H9 (cell line): ENCODE measurements at regions not wholly inside any gene's neighbourhood (a gene's known extent, or its start where the extent isn't known, plus 50 kb on each side); places are given as distances from the start of the nearest gene placed in this dataset.

ENCODE experiments used
- DNase-seq: peaks from one replicate; pipeline ENCODE4 v3.0.0-alpha.2; 2017
- H2AFZ ChIP-seq: one replicate; pipeline ENCODE4 v1.6.1; 2013; ENCODE audit warnings: mild to moderate bottlenecking, low read length, control low read depth, moderate library complexity
- H2AK5ac ChIP-seq: 2 replicates; pipeline ENCODE4 v1.6.1; 2013; ENCODE audit warnings: low read length, control low read depth, mixed read lengths; ENCODE audit not compliant: insufficient read length
- H2BK120ac ChIP-seq: one replicate; pipeline ENCODE4 v1.6.1; 2013; ENCODE audit warnings: low read depth, mild to moderate bottlenecking, low read length, control low read depth, inconsistent platforms; ENCODE audit not compliant: poor library complexity, severe bottlenecking
- H2BK12ac ChIP-seq: 2 replicates; pipeline ENCODE4 v1.6.1; 2013; ENCODE audit warnings: low read length, control low read depth, mixed read lengths, low read depth; ENCODE audit not compliant: insufficient read length
- H2BK15ac ChIP-seq: 2 replicates; pipeline ENCODE4 v1.6.1; 2013; ENCODE audit warnings: low read depth, low read length, control low read depth
- H2BK20ac ChIP-seq: one replicate; pipeline ENCODE4 v1.6.1; 2013; ENCODE audit warnings: low read depth, mild to moderate bottlenecking, low read length, control low read depth, inconsistent platforms; ENCODE audit not compliant: poor library complexity, severe bottlenecking
- H2BK5ac ChIP-seq: 2 replicates; pipeline ENCODE4 v1.6.1; 2013; ENCODE audit warnings: low read length, control low read depth, mixed read lengths; ENCODE audit not compliant: insufficient read length
- H3K14ac ChIP-seq: 2 replicates; pipeline ENCODE4 v1.6.1; 2013; ENCODE audit warnings: low read length, control low read depth; ENCODE audit not compliant: insufficient read depth
- H3K18ac ChIP-seq: 2 replicates; pipeline ENCODE4 v1.6.1; 2013; ENCODE audit warnings: low read depth, mild to moderate bottlenecking, mixed read lengths, low read length, control low read depth; ENCODE audit not compliant: insufficient read length
- H3K23ac ChIP-seq: 2 replicates; pipeline ENCODE4 v1.6.1; 2013; ENCODE audit warnings: low read length, control low read depth, mixed read lengths, low read depth; ENCODE audit not compliant: insufficient read length
- H3K23me2 ChIP-seq: 2 replicates; pipeline ENCODE4 v1.6.1; 2013; ENCODE audit warnings: low read depth, mild to moderate bottlenecking, mixed read lengths, low read length, control low read depth; ENCODE audit not compliant: insufficient read length, poor library complexity, severe bottlenecking
- H3K27ac ChIP-seq: 2 replicates; pipeline ENCODE4 v1.5.1; 2013; ENCODE audit warnings: low read length, control low read depth, mixed read lengths, low read depth; ENCODE audit not compliant: insufficient read length
- H3K27me3 ChIP-seq: 2 replicates; pipeline ENCODE4 v1.6.1; 2013; ENCODE audit warnings: low read length, control low read depth, inconsistent platforms; ENCODE audit not compliant: insufficient read depth
- H3K4ac ChIP-seq: 2 replicates; pipeline ENCODE4 v1.6.1; 2013; ENCODE audit warnings: low read depth, mild to moderate bottlenecking, control low read depth, inconsistent platforms, low read length, moderate library complexity
- H3K4me1 ChIP-seq: 2 replicates; pipeline ENCODE4 v1.6.1; 2013; ENCODE audit warnings: low read length, control low read depth, inconsistent platforms; ENCODE audit not compliant: insufficient read depth
- H3K4me2 ChIP-seq: 2 replicates; pipeline ENCODE4 v1.6.1; 2013; ENCODE audit warnings: low read length, control low read depth, mixed read lengths; ENCODE audit not compliant: insufficient read length, insufficient read depth
- H3K56ac ChIP-seq: 2 replicates; pipeline ENCODE4 v1.6.1; 2013; ENCODE audit warnings: low read depth, mild to moderate bottlenecking, mixed read lengths, low read length, control low read depth; ENCODE audit not compliant: insufficient read length
- H3K79me1 ChIP-seq: 2 replicates; pipeline ENCODE4 v1.6.1; 2013; ENCODE audit warnings: low read depth, mild to moderate bottlenecking, moderate library complexity, low read length, control low read depth, inconsistent platforms; ENCODE audit not compliant: insufficient read depth, poor library complexity, severe bottlenecking
- H3K79me2 ChIP-seq: 2 replicates; pipeline ENCODE4 v1.6.1; 2013; ENCODE audit warnings: low read length, control low read depth, inconsistent platforms; ENCODE audit not compliant: insufficient read depth
- H3K9ac ChIP-seq: 2 replicates; pipeline ENCODE4 v1.6.1; 2013; ENCODE audit warnings: low read length, control low read depth, mixed read lengths; ENCODE audit not compliant: insufficient read length; ENCODE audit errors: extremely low read depth
- H3K9me3 ChIP-seq: one replicate; pipeline ENCODE4 v1.6.1; 2013; ENCODE audit warnings: low read depth, low read length, inconsistent platforms; ENCODE audit not compliant: control insufficient read depth
- H3T11ph ChIP-seq: one replicate; pipeline ENCODE4 v1.6.1; 2013; ENCODE audit warnings: mild to moderate bottlenecking, low read length, control low read depth, inconsistent platforms
- H4K20me1 ChIP-seq: one replicate; pipeline ENCODE4 v1.6.1; 2013; ENCODE audit not compliant: control insufficient read depth, insufficient read length, insufficient read depth
- H4K5ac ChIP-seq: 2 replicates; pipeline ENCODE4 v1.6.1; 2013; ENCODE audit warnings: low read depth, mild to moderate bottlenecking, mixed read lengths, low read length, control low read depth; ENCODE audit not compliant: insufficient read length
- H4K8ac ChIP-seq: replicated peaks from 2 replicates; pipeline ENCODE4 v1.6.1; 2013; ENCODE audit warnings: low read length, control low read depth, mixed read lengths, low read depth; ENCODE audit not compliant: insufficient read length
- H4K91ac ChIP-seq: 2 replicates; pipeline ENCODE4 v1.6.1; 2013; ENCODE audit warnings: low read depth, mild to moderate bottlenecking, moderate library complexity, mixed read lengths, low read length, control low read depth; ENCODE audit not compliant: insufficient read length
- H3K27ac Mint-ChIP-seq, 3 experiments: 2 replicates in 2 of 3; 3 replicates in 1 of 3; pipeline ENCODE4 v1.8.0; 2020 to 2021; ENCODE audit warnings: mixed read lengths in 3 of 3, mild to moderate bottlenecking in 1 of 3, moderate library complexity in 1 of 3
- H3K27me3 Mint-ChIP-seq: 2 replicates; pipeline ENCODE4 v1.8.0; 2021; ENCODE audit warnings: low read depth, mild to moderate bottlenecking, moderate library complexity, mixed read lengths
- H3K36me3 Mint-ChIP-seq, 3 experiments: 2 replicates in 2 of 3; 3 replicates in 1 of 3; pipeline ENCODE4 v1.8.0; 2020 to 2021; ENCODE audit warnings: low read depth in 3 of 3, mixed read lengths in 3 of 3; ENCODE audit not compliant: insufficient read depth in 1 of 3
- H3K4me1 Mint-ChIP-seq, 2 experiments: 2 replicates each; pipeline ENCODE4 v1.8.0; 2020; ENCODE audit warnings: mixed read lengths in 2 of 2
- H3K4me3 Mint-ChIP-seq, 2 experiments: 2 replicates in 1 of 2; 3 replicates in 1 of 2; pipeline ENCODE4 v1.8.0; 2020 to 2021; ENCODE audit warnings: mild to moderate bottlenecking in 2 of 2, mixed read lengths in 2 of 2, moderate library complexity in 1 of 2
- H3K9me3 Mint-ChIP-seq, 2 experiments: 2 replicates in 1 of 2; 3 replicates in 1 of 2; pipeline ENCODE4 v1.8.0; 2020; ENCODE audit warnings: mild to moderate bottlenecking in 2 of 2, mixed read lengths in 2 of 2, moderate library complexity in 1 of 2
- WGBS: extraction: QIAGEN DNeasy Blood & Tissue Kit; methylation state at CpG from one replicate; pipeline ENCODE4 v1.1.7; 2013; ENCODE audit warnings: missing lambda C conversion rate, low lambda C conversion rate, mixed read lengths; ENCODE audit not compliant: insufficient read length; ENCODE audit errors: extremely low coverage; 5-methylcytosine and 5-hydroxymethylcytosine counted together
- TF ChIP-seq, protein P1 (sequence below): fragments of 200-600 bp; sonication (generic); conservative IDR thresholded peaks from 3 replicates; pipeline ENCODE4 v1.8.0; 2021; ENCODE audit warnings: antibody characterized with exemption, mild to moderate bottlenecking

DNA sequence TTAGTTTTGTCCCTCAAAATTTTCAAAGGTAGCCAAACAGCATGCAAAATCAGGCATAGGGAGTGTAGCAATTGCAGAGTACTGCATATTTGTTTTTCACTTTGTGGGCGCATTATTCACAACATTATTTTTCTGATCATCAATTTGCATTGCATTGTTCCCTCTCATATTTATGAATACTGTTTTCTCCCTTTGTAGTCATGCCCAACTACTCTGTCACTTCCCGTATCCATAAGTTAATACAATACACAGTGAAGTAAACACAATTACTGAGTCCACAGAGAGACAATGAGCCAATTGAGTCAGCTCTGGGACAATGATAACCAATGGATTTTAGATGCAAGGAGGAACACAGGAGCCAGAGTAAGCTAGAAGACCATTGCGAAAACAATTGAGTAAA is 944.0 kb upstream of the ADGRL4 start:
- no peak overlapping the region for H3K9ac ChIP-seq
- H2BK120ac ChIP-seq: no peak overlapping the region
- H3K27ac ChIP-seq: no peak overlapping the region
- Mint-ChIP-seq H3K4me3 (no peak overlapping the region), H3K36me3 (peaks cover 5 to 17% (median 11%) of the 10 kb centered on the region in 3 experiments; a peak in 6 of 7 replicates), H3K27me3 (no peaks in the 10 kb centered on the region), H3K27ac (no peak overlapping the region), H3K4me1 (no peaks in the 10 kb centered on the region), H3K9me3 (peaks cover 6 to 14% of the 10 kb centered on the region in 2 experiments)
- no peak overlapping the region for H2BK5ac ChIP-seq
- H3K14ac ChIP-seq: no peak overlapping the region
- H3K23ac ChIP-seq: no peak overlapping the region
- no peak for DNase-seq
- H3K23me2 ChIP-seq: no peaks in the 10 kb centered on the region
- WGBS: no CpG with 5 or more reads among the region's 3 CpGs
- H3K79me2 ChIP-seq: no peaks in the 10 kb centered on the region
- H2BK15ac ChIP-seq: no peak overlapping the region
- H4K20me1 ChIP-seq: no peaks in the 10 kb centered on the region
- H3K56ac ChIP-seq: no peak overlapping the region
- no peaks in the 10 kb centered on the region for H3K9me3 ChIP-seq
- H3K18ac ChIP-seq: no peak overlapping the region
- no peaks in the 10 kb centered on the region for H3K27me3 ChIP-seq
- H4K91ac ChIP-seq: no peak overlapping the region
- H3K4ac ChIP-seq: no peak overlapping the region
- no peak overlapping the region for H4K5ac ChIP-seq
- no peak overlapping the region for H2BK20ac ChIP-seq
- H3K4me2 ChIP-seq: no peak overlapping the region
- no peak overlapping the region for H3T11ph ChIP-seq
- H4K8ac ChIP-seq: no peak overlapping the region
- H2AFZ ChIP-seq: no peak overlapping the region
- no peaks in the 10 kb centered on the region for H3K4me1 ChIP-seq
- H2AK5ac ChIP-seq: no peak overlapping the region
- TF ChIP-seq, protein P1, sequence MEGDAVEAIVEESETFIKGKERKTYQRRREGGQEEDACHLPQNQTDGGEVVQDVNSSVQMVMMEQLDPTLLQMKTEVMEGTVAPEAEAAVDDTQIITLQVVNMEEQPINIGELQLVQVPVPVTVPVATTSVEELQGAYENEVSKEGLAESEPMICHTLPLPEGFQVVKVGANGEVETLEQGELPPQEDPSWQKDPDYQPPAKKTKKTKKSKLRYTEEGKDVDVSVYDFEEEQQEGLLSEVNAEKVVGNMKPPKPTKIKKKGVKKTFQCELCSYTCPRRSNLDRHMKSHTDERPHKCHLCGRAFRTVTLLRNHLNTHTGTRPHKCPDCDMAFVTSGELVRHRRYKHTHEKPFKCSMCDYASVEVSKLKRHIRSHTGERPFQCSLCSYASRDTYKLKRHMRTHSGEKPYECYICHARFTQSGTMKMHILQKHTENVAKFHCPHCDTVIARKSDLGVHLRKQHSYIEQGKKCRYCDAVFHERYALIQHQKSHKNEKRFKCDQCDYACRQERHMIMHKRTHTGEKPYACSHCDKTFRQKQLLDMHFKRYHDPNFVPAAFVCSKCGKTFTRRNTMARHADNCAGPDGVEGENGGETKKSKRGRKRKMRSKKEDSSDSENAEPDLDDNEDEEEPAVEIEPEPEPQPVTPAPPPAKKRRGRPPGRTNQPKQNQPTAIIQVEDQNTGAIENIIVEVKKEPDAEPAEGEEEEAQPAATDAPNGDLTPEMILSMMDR: no peak
- H3K79me1 ChIP-seq: no peaks in the 10 kb centered on the region
- H2BK12ac ChIP-seq: no peak overlapping the region
